Endothelial cell of umbilical vein (primary cell): ENCODE measurements at regions not wholly inside any gene's neighbourhood (a gene's known extent, or its start where the extent isn't known, plus 50 kb on each side); places are given as distances from the start of the nearest gene placed in this dataset.

Experiments used
- BruUV-seq: library from RNA; stranded (reverse); fragments of 400-500 nt; replicated peaks from 2 replicates; lab custom pipeline; 2021; lab: Mats Ljungman, UMichigan
- CTCF ChIA-PET: fragments of 300-600, 350-600 bp; sonication (Branson Sonifier 250); formaldehyde crosslinking; loops from one replicate; lab custom pipeline; 2021; ENCODE audit warnings: antibody characterized with exemption, inconsistent platforms; lab: Charles Lee
- POLR2A ChIA-PET: fragments of 300-600, 350-600 bp; sonication (Branson Sonifier 250); formaldehyde crosslinking; loops from one replicate; lab custom pipeline; 2021; ENCODE audit warnings: antibody characterized with exemption, inconsistent platforms; lab: Charles Lee
- DNase-seq: peaks from one replicate; pipeline ENCODE4 v3.0.0-alpha.2; 2011; ENCODE audit warnings: low read depth, low spot score
- FAIRE-seq: peaks from 2 replicates; lab custom pipeline; 2011; peaks lifted over from hg19 to GRCh38; lab: Jason Lieb, UNC
- H2AFZ ChIP-seq: 2 replicates; pipeline ENCODE4 v1.6.0; 2012; ENCODE audit warnings: low read depth, low read length, control low read depth, inconsistent platforms
- H3K27ac ChIP-seq: 2 replicates; pipeline ENCODE4 v1.5.1; 2011; ENCODE audit warnings: low read depth, mild to moderate bottlenecking, control low read depth, low read length, moderate library complexity; ENCODE audit not compliant: insufficient read depth
- H3K27me3 ChIP-seq, 2 experiments: 2 replicates each; pipeline versions ENCODE4 v1.6.0 to v1.6.1; 2011; ENCODE audit warnings: low read length in 2 of 2, mixed read lengths in 1 of 2; ENCODE audit not compliant: control insufficient read depth in 2 of 2, insufficient read depth in 2 of 2
- H3K36me3 ChIP-seq, 2 experiments: 2 replicates in 1 of 2; 3 replicates in 1 of 2; pipeline ENCODE4 v1.5.1; 2011; ENCODE audit warnings: low read length in 2 of 2, mild to moderate bottlenecking in 1 of 2, moderate library complexity in 1 of 2; ENCODE audit not compliant: control insufficient read depth in 2 of 2, insufficient read depth in 2 of 2; ENCODE audit errors: extremely low read depth in 1 of 2
- H3K4me1 ChIP-seq: 3 replicates; pipeline ENCODE4 v1.5.1; 2011; ENCODE audit warnings: mild to moderate bottlenecking, low read length; ENCODE audit not compliant: control insufficient read depth, insufficient read depth; ENCODE audit errors: extremely low read depth
- H3K4me2 ChIP-seq: 2 replicates; pipeline ENCODE4 v1.6.1; 2011; ENCODE audit warnings: low read length, control low read depth, mixed read lengths; ENCODE audit not compliant: insufficient read depth
- H3K4me3 ChIP-seq, 3 experiments: fragments of 200-600 bp in 1 of 3; sonication (generic), shearing (Covaris generic) in 1 of 3; replicated peaks in 1 of 3; 2 replicates each; pipeline ENCODE4 v1.5.1; 2011 to 2016; ENCODE audit warnings: control low read depth in 3 of 3, low read length in 3 of 3, mild to moderate bottlenecking in 2 of 3, inconsistent platforms in 1 of 3, low read depth in 1 of 3, moderate library complexity in 1 of 3; ENCODE audit not compliant: insufficient read depth in 1 of 3
- H3K79me2 ChIP-seq: 2 replicates; pipeline ENCODE4 v1.6.0; 2012; ENCODE audit warnings: low read length, inconsistent platforms; ENCODE audit not compliant: control insufficient read depth, insufficient read depth
- H3K9ac ChIP-seq: replicated peaks from 2 replicates; pipeline ENCODE3; 2011; ENCODE audit warnings: low read length, control low read depth; ENCODE audit not compliant: insufficient read depth; ENCODE audit errors: extremely low read depth
- H3K9me1 ChIP-seq: replicated peaks from 3 replicates; pipeline ENCODE4 v1.6.0; 2011; ENCODE audit warnings: mild to moderate bottlenecking, low read length; ENCODE audit not compliant: control insufficient read depth, insufficient read depth; ENCODE audit errors: extremely low read depth
- H3K9me3 ChIP-seq: replicated peaks from 2 replicates; pipeline ENCODE4 v1.5.1; 2012; ENCODE audit warnings: low read length, inconsistent platforms; ENCODE audit not compliant: control insufficient read depth, insufficient read depth
- H4K20me1 ChIP-seq: replicated peaks from 2 replicates; pipeline ENCODE3; 2011; ENCODE audit warnings: mild to moderate bottlenecking, low read length; ENCODE audit not compliant: control insufficient read depth, insufficient read depth; ENCODE audit errors: extremely low read depth
- CTCF ChIP-seq, 2 donors: IDR thresholded peaks; 1 replicate in 1 of 2; 2 replicates in 1 of 2; pipeline ENCODE4 v1.5.1; 2011; ENCODE audit warnings: low read length in 2 of 2, mild to moderate bottlenecking in 2 of 2, moderate library complexity in 2 of 2, control low read depth in 1 of 2, inconsistent platforms in 1 of 2, low read depth in 1 of 2; ENCODE audit not compliant: insufficient read depth in 1 of 2; ENCODE audit errors: extremely low read depth in 1 of 2
- EZH2 ChIP-seq: IDR thresholded peaks from 2 replicates; pipeline ENCODE4 v1.6.1; 2012; ENCODE audit warnings: borderline replicate concordance, low read depth, mild to moderate bottlenecking, moderate library complexity, low read length, inconsistent platforms; ENCODE audit not compliant: severe bottlenecking
- FOS ChIP-seq: IDR thresholded peaks from 2 replicates; pipeline ENCODE4 v1.6.1; 2011; ENCODE audit warnings: mild to moderate bottlenecking, low read length, moderate library complexity, borderline replicate concordance; ENCODE audit not compliant: insufficient read depth
- GATA2 ChIP-seq: IDR thresholded peaks from 2 replicates; pipeline ENCODE4 v1.7.0; 2011; ENCODE audit warnings: low read depth, mild to moderate bottlenecking, moderate library complexity, mixed read lengths, low read length; ENCODE audit not compliant: insufficient read length, insufficient read depth
- JUN ChIP-seq: IDR thresholded peaks from 2 replicates; pipeline ENCODE4 v1.6.1; 2011; ENCODE audit warnings: borderline replicate concordance, low read depth; ENCODE audit not compliant: insufficient read length, insufficient read depth
- MAX ChIP-seq: IDR thresholded peaks from 2 replicates; pipeline ENCODE4 v1.6.1; 2011; ENCODE audit not compliant: insufficient read depth, insufficient read length
- MYC ChIP-seq: IDR thresholded peaks from one replicate; pipeline ENCODE4 v1.6.1; 2011; ENCODE audit warnings: mild to moderate bottlenecking, low read depth, low read length
- POLR2A ChIP-seq: IDR thresholded peaks from 2 replicates; pipeline ENCODE4 v1.6.1; 2012; ENCODE audit warnings: low read depth, mild to moderate bottlenecking, control low read depth, low read length
- POLR2AphosphoS5 ChIP-seq: IDR thresholded peaks from 2 replicates; pipeline ENCODE4 v1.6.1; 2012; ENCODE audit warnings: low read depth, mild to moderate bottlenecking, control low read depth, low read length, moderate library complexity; ENCODE audit not compliant: insufficient read depth
- dilution Hi-C: fragments of 300-500 bp; cut with MboI; formaldehyde crosslinking; loops from one replicate; pipeline ENCODE4 v1.15.0; 2019; ENCODE audit warnings: low sequenced_read_pairs; ENCODE audit not compliant: extremely low pct_ligation_motif_present
- intact Hi-C: fragments of 100-400 bp; cut with micrococcal nuclease; formaldehyde crosslinking; loops from one replicate; pipeline ENCODE4 v1.10.0; 2022

DNA sequence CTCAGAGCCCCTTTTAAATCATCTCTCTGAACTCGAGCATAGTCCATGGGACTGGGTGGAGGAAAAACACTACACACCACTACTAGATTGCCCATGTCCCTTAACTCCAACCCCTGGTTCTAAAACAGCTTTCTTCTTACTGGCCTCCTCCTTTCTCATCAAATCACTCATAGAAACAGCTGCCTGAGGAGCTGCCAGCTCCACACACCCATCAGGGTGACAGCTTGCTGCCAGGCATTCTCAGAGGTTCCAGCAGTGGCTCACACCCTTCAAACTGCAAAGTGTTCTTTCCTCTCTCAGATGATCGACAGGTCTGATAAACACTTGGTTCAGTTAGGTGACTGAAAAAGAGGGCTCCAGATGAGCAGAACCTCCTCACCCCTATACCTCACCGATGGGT is 543.0 kb upstream of the PLXNA2 start:
- H3K9ac ChIP-seq, result no peak overlapping the region
- H3K27ac ChIP-seq, result no peak overlapping the region
- DNase-seq, result no peak
- TF ChIP-seq CTCF (IDR thresholded peaks at IDR 0.05; ENCODE audit: extremely low read depth in 1 of 2, insufficient read depth in 1 of 2, low read depth in 1 of 2, low read length in 2 of 2) (no peak), JUN (no peak), EZH2 (no peak), GATA2 (no peak), POLR2A (no peak), FOS (no peak), MYC (no peak), MAX (no peak), POLR2AphosphoS5 (no peak)
- H3K4me1 ChIP-seq, result no peaks in the 10 kb centered on the region
- H3K9me1 ChIP-seq, result no peaks in the 10 kb centered on the region
- no peaks in the 10 kb centered on the region for H3K27me3 ChIP-seq
- ChIA-PET CTCF (no interaction called here), POLR2A (no interaction called here)
- H3K4me2 ChIP-seq, result no peak overlapping the region
- no peak overlapping the region for H2AFZ ChIP-seq
- dilution Hi-C loops, result no loop called here
- FAIRE-seq, result no peak
- intact Hi-C loops, result no loop called here
- no TSS peak for BruUV-seq
- no peaks in the 10 kb centered on the region for H3K79me2 ChIP-seq
- H4K20me1 ChIP-seq, result no peaks in the 10 kb centered on the region
- no peaks in the 10 kb centered on the region for H3K36me3 ChIP-seq
- no peak overlapping the region for H3K4me3 ChIP-seq
- H3K9me3 ChIP-seq, result no peaks in the 10 kb centered on the region
